SH-SY5Y (cell line): ENCODE measurements at regions not wholly inside any gene's neighbourhood (a gene's known extent, or its start where the extent isn't known, plus 50 kb on each side); places are given as distances from the start of the nearest gene placed in this dataset.

Experiments
- GATA2 ChIP-seq: IDR thresholded peaks from 2 replicates; pipeline ENCODE4 v1.6.1; 2011; ENCODE audit warnings: mild to moderate bottlenecking, low read depth, low read length
- GATA3 ChIP-seq: IDR thresholded peaks from 2 replicates; pipeline ENCODE4 v1.6.1; 2011; ENCODE audit warnings: low read depth, mild to moderate bottlenecking, low read length, moderate library complexity

- TF ChIP-seq GATA2, result no peak
- no peak for TF ChIP-seq GATA3
These were observed 164.0 kb downstream of the KLF5 start for GRCh38 chr13:73222627-73223305.

- no peak for TF ChIP-seq GATA2
- no peak for TF ChIP-seq GATA3
These were observed 162.3 kb downstream of the KLF5 start for GRCh38 chr13:73220966-73221720.

GRCh38 chr13:73218181-73218580 lies 159.4 kb downstream of the KLF5 start:
- TF ChIP-seq GATA3 (no peak), GATA2 (no peak)

- TF ChIP-seq GATA3 (no peak), GATA2 (no peak)
These were observed 157.6 kb downstream of the KLF5 start for GRCh38 chr13:73216381-73216831.

GRCh38 chr13:73215823-73216222 lies 157.0 kb downstream of the KLF5 start:
- TF ChIP-seq GATA2, result no peak

GRCh38 chr13:73212482-73212881 lies 153.7 kb downstream of the KLF5 start:
- TF ChIP-seq GATA2, result no peak
- TF ChIP-seq GATA3, result no peak

GRCh38 chr13:73210218-73210883 lies 151.5 kb downstream of the KLF5 start:
- TF ChIP-seq GATA2, result no peak

GRCh38 chr13:73204952-73205351 lies 146.1 kb downstream of the KLF5 start:
- TF ChIP-seq GATA3, result no peak

GRCh38 chr13:73201626-73202025 lies 142.8 kb downstream of the KLF5 start:
- TF ChIP-seq GATA2 (no peak), GATA3 (no peak)

- TF ChIP-seq GATA2 (no peak), GATA3 (no peak)
These were observed 140.2 kb downstream of the KLF5 start for GRCh38 chr13:73198991-73199411.

GRCh38 chr13:73195091-73195490 lies 136.3 kb downstream of the KLF5 start:
- TF ChIP-seq GATA3, result no peak
- TF ChIP-seq GATA2, result no peak

- TF ChIP-seq GATA3 (no peak), GATA2 (0 out of 2 replicates have a peak, but pooled peaks have one; percentile 15)
These were observed 135.5 kb downstream of the KLF5 start for GRCh38 chr13:73194310-73194709.

- no peak for TF ChIP-seq GATA3
- TF ChIP-seq GATA2, result no peak
These were observed 134.7 kb downstream of the KLF5 start for GRCh38 chr13:73193554-73193953.

- no peak for TF ChIP-seq GATA3
These were observed 131.7 kb downstream of the KLF5 start for GRCh38 chr13:73190477-73190876.

GRCh38 chr13:73189776-73190175 lies 131.0 kb downstream of the KLF5 start:
- TF ChIP-seq GATA2, result no peak
- TF ChIP-seq GATA3, result no peak
